HEK293 (cell line): ENCODE measurements at regions not wholly inside any gene's neighbourhood (a gene's known extent, or its start where the extent isn't known, plus 50 kb on each side); places are given as distances from the start of the nearest gene placed in this dataset.

Experiments
- FEZF1 ChIP-seq: fragments of 450-650 bp; formaldehyde crosslinking; IDR thresholded peaks from 2 replicates; pipeline ENCODE4 v1.5.1; 2016; ENCODE audit warnings: missing biosample characterization, missing genetic modification characterization
- HIC1 ChIP-seq: fragments of 450-650 bp; formaldehyde crosslinking; IDR thresholded peaks from 2 replicates; pipeline ENCODE4 v1.5.1; 2016; ENCODE audit warnings: missing biosample characterization, missing genetic modification characterization
- PBX3 ChIP-seq: sonication (generic); formaldehyde crosslinking; IDR thresholded peaks from 2 replicates; pipeline ENCODE4 v1.8.1; 2022; ENCODE audit warnings: mild to moderate bottlenecking, moderate library complexity, missing genetic modification reagents
- PRDM2 ChIP-seq: fragments of 450-650 bp; formaldehyde crosslinking; IDR thresholded peaks from 2 replicates; pipeline ENCODE4 v1.5.1; 2016; ENCODE audit warnings: missing biosample characterization, missing genetic modification characterization, borderline replicate concordance
- REST ChIP-seq: fragments of 450-650 bp; formaldehyde crosslinking; IDR thresholded peaks from 2 replicates; pipeline ENCODE4 v1.5.1; 2016; ENCODE audit warnings: missing biosample characterization, missing genetic modification characterization
- SCRT2 ChIP-seq: fragments of 450-650 bp; formaldehyde crosslinking; IDR thresholded peaks from 2 replicates; pipeline ENCODE4 v1.5.1; 2016; ENCODE audit warnings: missing biosample characterization, missing genetic modification characterization
- TRIM28 ChIP-seq: IDR thresholded peaks from 2 replicates; pipeline ENCODE4 v1.6.1; 2011; ENCODE audit warnings: low read length, control low read depth, borderline replicate concordance
- ZBTB17 ChIP-seq: fragments of 450-650 bp; formaldehyde crosslinking; IDR thresholded peaks from 2 replicates; pipeline ENCODE4 v1.5.1; 2016; ENCODE audit warnings: missing biosample characterization, missing genetic modification characterization
- ZFP37 ChIP-seq: fragments of 450-650 bp; formaldehyde crosslinking; IDR thresholded peaks from 2 replicates; pipeline ENCODE4 v1.5.1; 2016; ENCODE audit warnings: missing biosample characterization, missing genetic modification characterization
- ZNF140 ChIP-seq: fragments of 450-650 bp; formaldehyde crosslinking; IDR thresholded peaks from 2 replicates; pipeline ENCODE4 v1.5.1; 2016; ENCODE audit warnings: missing biosample characterization, missing genetic modification characterization
- ZNF18 ChIP-seq: fragments of 450-650 bp; formaldehyde crosslinking; IDR thresholded peaks from 2 replicates; pipeline ENCODE4 v1.5.1; 2016; ENCODE audit warnings: missing biosample characterization, missing genetic modification characterization
- ZNF23 ChIP-seq: fragments of 450-650 bp; formaldehyde crosslinking; IDR thresholded peaks from 2 replicates; pipeline ENCODE4 v1.5.1; 2016; ENCODE audit warnings: missing biosample characterization, missing genetic modification characterization, borderline replicate concordance
- ZNF248 ChIP-seq: fragments of 450-650 bp; formaldehyde crosslinking; IDR thresholded peaks from 2 replicates; pipeline ENCODE4 v1.5.1; 2017; ENCODE audit warnings: missing biosample characterization, missing genetic modification characterization
- ZNF292 ChIP-seq: fragments of 450-650 bp; formaldehyde crosslinking; IDR thresholded peaks from 2 replicates; pipeline ENCODE4 v1.5.1; 2016; ENCODE audit warnings: low read depth, missing biosample characterization, missing genetic modification characterization, borderline replicate concordance
- ZNF416 ChIP-seq: fragments of 450-650 bp; formaldehyde crosslinking; IDR thresholded peaks from 2 replicates; pipeline ENCODE4 v1.5.1; 2016; ENCODE audit warnings: missing biosample characterization, missing genetic modification characterization
- ZNF426 ChIP-seq: fragments of 450-650 bp; formaldehyde crosslinking; IDR thresholded peaks from 2 replicates; pipeline ENCODE4 v1.5.1; 2017; ENCODE audit warnings: missing biosample characterization, missing genetic modification characterization, mild to moderate bottlenecking, inconsistent platforms, moderate library complexity
- ZNF488 ChIP-seq: fragments of 450-650 bp; formaldehyde crosslinking; IDR thresholded peaks from 2 replicates; pipeline ENCODE4 v1.5.1; 2016; ENCODE audit warnings: missing biosample characterization, missing genetic modification characterization
- ZNF560 ChIP-seq: fragments of 450-650 bp; formaldehyde crosslinking; IDR thresholded peaks from 2 replicates; pipeline ENCODE4 v1.5.1; 2017; ENCODE audit warnings: missing biosample characterization, missing genetic modification characterization, borderline replicate concordance
- ZNF629 ChIP-seq: fragments of 450-650 bp; formaldehyde crosslinking; IDR thresholded peaks from 2 replicates; pipeline ENCODE4 v1.5.1; 2017; ENCODE audit warnings: missing biosample characterization, missing genetic modification characterization
- ZNF701 ChIP-seq: fragments of 450-650 bp; formaldehyde crosslinking; IDR thresholded peaks from 2 replicates; pipeline ENCODE4 v1.5.1; 2016; ENCODE audit warnings: missing biosample characterization, missing genetic modification characterization
- ZXDB ChIP-seq: fragments of 450-650 bp; formaldehyde crosslinking; IDR thresholded peaks from 2 replicates; pipeline ENCODE4 v1.5.1; 2016; ENCODE audit warnings: missing biosample characterization, missing genetic modification characterization
- TF ChIP-seq, protein P1 (sequence below): fragments of 450-650 bp; formaldehyde crosslinking; IDR thresholded peaks from 2 replicates; pipeline ENCODE4 v1.5.1; 2017; ENCODE audit warnings: missing biosample characterization, mild to moderate bottlenecking, missing genetic modification characterization, moderate library complexity

DNA sequence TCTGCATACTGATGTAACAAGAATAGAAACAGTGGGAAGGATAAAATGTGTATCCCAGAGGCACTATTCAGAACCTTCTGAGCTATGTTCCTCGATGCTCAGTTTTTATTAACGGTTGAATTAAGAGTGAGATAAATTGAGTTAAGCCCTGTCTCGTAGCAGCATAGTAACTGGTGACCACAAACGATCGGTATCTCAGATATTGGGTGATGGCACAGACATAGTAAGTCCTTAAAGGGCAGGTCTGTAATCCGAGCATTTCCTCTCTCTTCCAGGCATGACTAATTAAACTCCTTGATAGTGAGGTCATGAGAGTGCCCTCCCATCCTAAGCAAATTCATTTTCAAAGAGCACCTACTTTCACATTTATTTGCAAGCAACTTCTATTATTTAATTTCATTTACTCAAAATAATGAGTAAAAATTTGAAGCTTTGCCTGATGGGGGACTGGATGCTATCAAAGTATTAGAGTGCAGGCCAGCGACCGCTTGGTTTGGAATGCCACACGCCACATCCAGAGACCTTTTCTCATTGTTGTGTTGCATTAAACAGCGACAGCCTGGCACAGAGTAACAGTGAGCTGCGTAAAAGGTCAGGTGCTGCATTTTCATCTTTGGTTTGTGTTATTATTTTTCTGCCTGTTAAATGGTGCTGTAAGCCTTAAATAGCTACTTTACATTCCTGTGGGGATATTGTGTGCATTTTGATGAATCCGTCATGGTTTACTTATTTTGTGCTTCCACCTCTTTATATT lies 101.9 kb downstream of the PCDH7 start (continued):
- TF ChIP-seq ZNF488 (tag by site-specific recombination), result no peak
- TF ChIP-seq PBX3 (CRISPR knock-in tag), result no peak
- TF ChIP-seq ZNF18 (tag by site-specific recombination), result no peak
- peak; percentile 50; the same call in 1 of the 2 replicates for TF ChIP-seq ZXDB (tag by site-specific recombination)
- no peak for TF ChIP-seq ZNF701 (tag by site-specific recombination)
- no peak for TF ChIP-seq ZNF416 (tag by site-specific recombination)
- TF ChIP-seq ZFP37 (tag by site-specific recombination), result no peak
- TF ChIP-seq ZNF426, result no peak
- no peak for TF ChIP-seq HIC1 (tag by site-specific recombination)
- TF ChIP-seq SCRT2 (tag by site-specific recombination), result no peak
- TF ChIP-seq ZBTB17 (tag by site-specific recombination), result peak; percentile 81
- TF ChIP-seq REST (tag by site-specific recombination), result no peak
- TF ChIP-seq ZNF23 (tag by site-specific recombination), result no peak
- TF ChIP-seq, protein P1, sequence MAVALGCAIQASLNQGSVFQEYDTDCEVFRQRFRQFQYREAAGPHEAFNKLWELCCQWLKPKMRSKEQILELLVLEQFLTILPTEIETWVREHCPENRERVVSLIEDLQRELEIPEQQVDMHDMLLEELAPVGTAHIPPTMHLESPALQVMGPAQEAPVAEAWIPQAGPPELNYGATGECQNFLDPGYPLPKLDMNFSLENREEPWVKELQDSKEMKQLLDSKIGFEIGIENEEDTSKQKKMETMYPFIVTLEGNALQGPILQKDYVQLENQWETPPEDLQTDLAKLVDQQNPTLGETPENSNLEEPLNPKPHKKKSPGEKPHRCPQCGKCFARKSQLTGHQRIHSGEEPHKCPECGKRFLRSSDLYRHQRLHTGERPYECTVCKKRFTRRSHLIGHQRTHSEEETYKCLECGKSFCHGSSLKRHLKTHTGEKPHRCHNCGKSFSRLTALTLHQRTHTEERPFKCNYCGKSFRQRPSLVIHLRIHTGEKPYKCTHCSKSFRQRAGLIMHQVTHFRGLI (tag by site-specific recombination), result no peak
- peak; percentile 33; the same call in 1 of the 2 replicates for TF ChIP-seq FEZF1 (tag by site-specific recombination)
- no peak for TF ChIP-seq PRDM2 (tag by site-specific recombination)
- TF ChIP-seq ZNF140, result no peak
- TF ChIP-seq TRIM28, result 0 out of 2 replicates have a peak, but pooled peaks have one; percentile 37
- peak; percentile 87 for TF ChIP-seq ZNF629 (tag by site-specific recombination)
- TF ChIP-seq ZNF292 (tag by site-specific recombination), result no peak
- no peak for TF ChIP-seq ZNF560 (tag by site-specific recombination)
- TF ChIP-seq ZNF248 (tag by site-specific recombination), result no peak
